AG09309 (cell line): ENCODE measurements at regions not wholly inside any gene's neighbourhood (a gene's known extent, or its start where the extent isn't known, plus 50 kb on each side); places are given as distances from the start of the nearest gene placed in this dataset.

ENCODE experiments used
- DNase-seq: peaks from one replicate; pipeline ENCODE4 v3.0.0-alpha.2; 2010; ENCODE audit warnings: low read depth
- H3K4me3 ChIP-seq: 2 replicates; pipeline ENCODE4 v1.5.1; 2011; ENCODE audit warnings: mild to moderate bottlenecking, low read depth, low read length, moderate library complexity; ENCODE audit not compliant: control insufficient read depth
- TF ChIP-seq, protein P1 (sequence below): IDR thresholded peaks from 2 replicates; pipeline ENCODE4 v1.5.1; 2011; ENCODE audit warnings: mild to moderate bottlenecking, low read depth, low read length, inconsistent platforms; ENCODE audit not compliant: insufficient read depth, control insufficient read depth; ENCODE audit errors: missing control alignments

DNA sequence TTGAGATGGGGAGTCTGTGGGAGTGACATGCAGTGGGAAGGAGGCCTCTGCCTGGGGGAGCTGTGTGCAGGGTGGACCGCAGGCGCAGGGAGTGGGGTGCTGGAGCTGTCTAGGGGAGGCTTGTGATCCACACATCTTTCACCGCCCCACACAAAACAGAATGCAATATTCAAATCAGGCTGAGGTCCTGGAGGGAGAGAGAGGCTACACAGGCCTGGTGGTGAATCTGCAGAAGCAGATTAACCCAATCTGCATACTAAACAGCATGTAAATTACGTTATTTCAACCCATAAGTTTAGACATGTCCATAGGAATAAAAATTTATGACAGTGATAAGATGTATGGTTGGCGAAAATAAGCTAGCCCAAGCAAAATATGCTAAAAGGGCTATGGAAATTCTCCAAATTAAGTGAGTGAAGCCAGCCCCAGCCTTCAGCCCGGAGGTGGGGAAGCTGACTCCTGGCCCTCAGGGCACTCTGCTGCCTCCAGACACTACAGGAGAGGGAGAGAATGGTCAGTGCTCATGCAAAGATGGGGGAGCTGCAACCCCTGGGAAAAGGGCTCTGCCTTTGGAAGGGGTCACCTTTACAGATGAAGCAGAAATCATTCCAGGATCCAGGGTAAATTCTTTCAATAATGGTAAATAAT, 156.2 kb upstream of the CTTNBP2NL start:
- DNase-seq = no peak
- TF ChIP-seq, protein P1, sequence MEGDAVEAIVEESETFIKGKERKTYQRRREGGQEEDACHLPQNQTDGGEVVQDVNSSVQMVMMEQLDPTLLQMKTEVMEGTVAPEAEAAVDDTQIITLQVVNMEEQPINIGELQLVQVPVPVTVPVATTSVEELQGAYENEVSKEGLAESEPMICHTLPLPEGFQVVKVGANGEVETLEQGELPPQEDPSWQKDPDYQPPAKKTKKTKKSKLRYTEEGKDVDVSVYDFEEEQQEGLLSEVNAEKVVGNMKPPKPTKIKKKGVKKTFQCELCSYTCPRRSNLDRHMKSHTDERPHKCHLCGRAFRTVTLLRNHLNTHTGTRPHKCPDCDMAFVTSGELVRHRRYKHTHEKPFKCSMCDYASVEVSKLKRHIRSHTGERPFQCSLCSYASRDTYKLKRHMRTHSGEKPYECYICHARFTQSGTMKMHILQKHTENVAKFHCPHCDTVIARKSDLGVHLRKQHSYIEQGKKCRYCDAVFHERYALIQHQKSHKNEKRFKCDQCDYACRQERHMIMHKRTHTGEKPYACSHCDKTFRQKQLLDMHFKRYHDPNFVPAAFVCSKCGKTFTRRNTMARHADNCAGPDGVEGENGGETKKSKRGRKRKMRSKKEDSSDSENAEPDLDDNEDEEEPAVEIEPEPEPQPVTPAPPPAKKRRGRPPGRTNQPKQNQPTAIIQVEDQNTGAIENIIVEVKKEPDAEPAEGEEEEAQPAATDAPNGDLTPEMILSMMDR = no peak
- no peak overlapping the region for H3K4me3 ChIP-seq

DNA sequence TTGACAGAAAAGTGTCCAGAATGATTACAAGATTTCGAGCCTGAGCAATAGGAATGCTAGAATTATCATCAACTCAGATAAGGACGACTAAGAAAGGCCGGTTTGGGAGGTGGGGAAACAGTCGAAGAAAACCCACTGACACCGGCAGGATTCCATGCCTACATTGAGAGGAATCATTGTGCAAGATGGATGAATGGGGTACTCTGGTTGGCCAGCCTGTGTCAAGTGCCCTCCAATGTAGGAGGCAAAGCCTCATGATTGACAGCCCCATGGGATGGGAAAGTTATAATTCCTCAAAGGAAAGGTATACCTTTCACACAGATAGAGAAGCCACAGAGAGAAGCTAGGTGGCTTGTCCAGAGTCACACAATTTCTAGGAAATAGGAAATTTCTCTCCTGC, 153.5 kb upstream of the CTTNBP2NL start:
- TF ChIP-seq, protein P1 = no peak
- no peak for DNase-seq
- H3K4me3 ChIP-seq = no peak overlapping the region

DNA sequence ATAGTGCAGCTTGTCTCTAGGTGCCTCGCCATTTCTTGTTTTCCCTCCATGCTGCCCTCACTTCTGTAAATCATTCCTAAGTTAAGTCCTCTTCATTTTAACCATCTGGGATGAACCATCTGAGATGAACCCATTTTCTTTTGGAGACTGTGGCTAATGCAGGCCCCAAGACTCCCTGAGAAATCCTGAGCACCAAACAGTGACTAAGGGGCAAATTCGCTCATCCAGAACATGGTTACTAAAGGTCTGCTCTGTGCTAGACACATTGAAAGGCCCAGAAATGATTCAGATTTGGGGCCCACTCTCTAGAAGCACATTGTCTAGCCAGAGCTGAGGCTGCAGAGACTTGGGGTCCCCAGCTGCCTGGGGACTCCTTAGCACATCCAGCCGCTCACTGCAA, 151.9 kb upstream of the CTTNBP2NL start:
- no peak for DNase-seq
- no peak overlapping the region for H3K4me3 ChIP-seq
- TF ChIP-seq, protein P1 = no peak

DNA sequence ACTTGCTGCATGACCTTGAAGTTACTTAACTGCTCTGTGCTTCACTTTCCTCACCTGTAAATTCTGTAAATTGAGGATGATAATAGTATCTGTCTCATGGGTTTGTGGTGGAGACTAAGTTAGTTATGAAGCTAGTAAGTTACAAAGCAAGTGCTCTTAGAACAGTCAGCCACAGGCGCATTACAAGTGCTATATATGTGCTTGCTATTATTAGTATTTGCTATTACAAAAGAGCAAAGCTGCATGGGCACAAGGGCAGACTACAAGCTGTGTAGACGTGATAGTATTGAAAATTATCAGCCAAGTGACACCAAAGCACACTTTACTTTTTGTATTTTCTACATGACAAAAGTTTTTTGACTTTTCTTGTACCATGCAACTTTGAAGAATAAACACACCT, 150.9 kb upstream of the CTTNBP2NL start:
- no peak for DNase-seq
- H3K4me3 ChIP-seq = no peak overlapping the region
- TF ChIP-seq, protein P1 = no peak

DNA sequence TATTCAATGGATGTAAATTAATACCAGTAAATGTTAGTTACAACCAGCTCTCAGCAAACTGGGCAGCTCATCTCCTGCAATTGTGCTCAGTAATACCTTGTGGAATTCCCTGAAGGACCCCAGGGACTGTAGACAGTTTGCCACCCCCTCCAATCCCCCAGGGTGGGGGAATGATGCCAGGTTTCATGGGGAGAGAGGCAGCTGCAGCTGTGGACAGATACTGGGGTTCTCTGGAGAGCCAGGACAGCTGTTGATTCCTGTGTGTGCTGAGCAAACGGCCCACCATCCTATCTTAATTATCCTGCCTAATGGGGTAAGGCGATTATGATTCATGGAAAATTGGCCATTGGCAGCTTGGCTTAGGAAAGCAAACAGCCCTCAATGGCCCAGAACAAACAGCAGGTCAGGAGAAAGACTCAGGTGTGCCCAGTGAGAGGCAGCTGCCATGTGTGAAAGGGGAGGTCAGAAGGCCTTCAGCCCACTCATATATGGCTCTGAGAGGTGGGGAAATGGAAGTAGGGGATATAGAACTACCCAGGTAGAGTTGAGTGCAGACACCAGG, 148.9 kb upstream of the CTTNBP2NL start:
- TF ChIP-seq, protein P1 = no peak
- H3K4me3 ChIP-seq = no peak overlapping the region
- DNase-seq = no peak

DNA sequence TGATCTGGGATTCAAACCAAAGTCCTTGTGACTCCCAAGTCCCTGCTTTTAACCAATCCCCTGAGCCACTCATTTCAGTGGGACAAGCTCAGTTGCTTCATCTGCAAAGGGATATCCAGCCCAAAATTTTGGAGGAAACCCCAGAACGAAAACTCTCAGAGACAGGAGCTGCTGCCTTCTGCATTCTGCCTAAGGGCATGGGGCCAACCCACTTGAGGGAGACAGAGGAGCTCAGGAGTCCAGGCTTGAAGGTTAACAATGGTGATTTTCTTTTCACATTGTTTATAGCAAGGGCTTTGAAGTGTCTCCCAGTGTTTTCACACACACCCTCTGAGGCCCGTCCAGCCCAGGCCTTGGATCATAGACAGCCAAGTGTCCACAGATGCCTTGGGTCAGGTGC, 148.1 kb upstream of the CTTNBP2NL start:
- TF ChIP-seq, protein P1 = no peak
- H3K4me3 ChIP-seq = no peak overlapping the region
- no peak for DNase-seq

DNA sequence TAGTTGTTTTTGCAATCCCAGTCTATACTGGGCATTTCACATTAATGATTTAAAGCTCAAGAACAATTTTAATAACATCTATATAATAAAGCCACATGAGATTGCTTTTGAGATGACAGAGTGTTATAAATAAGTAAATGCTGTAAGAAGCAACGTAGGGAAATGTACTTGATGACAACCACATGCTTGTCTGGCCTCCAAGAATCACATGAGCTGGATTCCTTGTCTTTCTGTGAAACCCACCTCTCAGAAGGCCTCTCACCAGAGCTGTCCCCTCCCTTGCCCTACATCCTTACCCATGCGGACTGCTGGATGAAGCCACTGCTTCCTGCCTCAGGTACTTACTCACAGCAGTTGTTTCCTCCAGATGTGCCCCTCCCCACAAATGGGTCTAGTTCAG, 145.1 kb upstream of the CTTNBP2NL start:
- no peak for DNase-seq
- TF ChIP-seq, protein P1 = no peak
- no peak overlapping the region for H3K4me3 ChIP-seq
